HG02763 (cell line): ENCODE measurements at regions not wholly inside any gene's neighbourhood (a gene's known extent, or its start where the extent isn't known, plus 50 kb on each side); places are given as distances from the start of the nearest gene placed in this dataset.

ENCODE experiments used
- ATAC-seq: cut with Tn5 transposase; IDR thresholded peaks from one replicate; pipeline ENCODE4 v1.9.1; 2021; ENCODE audit warnings: mild to moderate bottlenecking, moderate library complexity; ENCODE audit not compliant: unreplicated experiment

DNA sequence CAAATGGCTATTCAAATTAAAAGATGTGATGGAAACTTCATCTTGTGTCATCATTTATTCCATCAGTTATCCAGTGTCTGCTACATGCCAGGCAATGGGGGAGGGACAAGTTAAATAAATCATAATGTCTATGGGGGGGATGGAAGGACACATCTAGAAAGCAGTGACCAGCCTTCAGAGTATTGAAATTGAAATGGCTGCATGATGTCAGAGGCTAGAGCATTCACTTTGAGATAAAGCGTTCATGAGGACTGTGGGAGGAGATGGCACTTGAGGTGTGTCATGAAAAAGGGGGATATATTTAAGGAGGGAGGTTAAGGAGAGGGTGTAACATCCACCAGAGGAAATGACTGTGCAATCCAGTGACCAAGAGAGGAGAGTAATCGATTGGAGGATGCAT is 50.6 kb downstream of the SLIT2 start:
- no peak for ATAC-seq

DNA sequence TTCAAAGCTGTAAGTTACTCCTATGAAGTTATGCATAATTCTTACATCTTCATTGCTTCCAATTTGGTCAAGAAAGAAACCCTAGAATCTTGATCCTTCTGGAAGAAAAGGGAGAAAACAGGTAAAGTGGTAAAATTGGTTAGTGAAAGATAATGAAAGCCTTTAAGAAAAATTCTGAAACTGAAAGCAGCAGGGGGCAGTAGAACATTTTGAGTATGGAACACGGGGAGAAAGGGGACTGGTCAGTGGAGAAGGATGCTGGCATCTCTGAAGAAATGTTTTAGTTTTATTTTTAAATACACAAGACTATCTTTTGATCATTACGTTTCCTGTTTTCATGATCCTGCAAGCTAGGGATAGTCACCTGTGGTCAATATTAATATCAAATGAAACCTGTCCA is 54.3 kb downstream of the SLIT2 start:
- no peak for ATAC-seq

DNA sequence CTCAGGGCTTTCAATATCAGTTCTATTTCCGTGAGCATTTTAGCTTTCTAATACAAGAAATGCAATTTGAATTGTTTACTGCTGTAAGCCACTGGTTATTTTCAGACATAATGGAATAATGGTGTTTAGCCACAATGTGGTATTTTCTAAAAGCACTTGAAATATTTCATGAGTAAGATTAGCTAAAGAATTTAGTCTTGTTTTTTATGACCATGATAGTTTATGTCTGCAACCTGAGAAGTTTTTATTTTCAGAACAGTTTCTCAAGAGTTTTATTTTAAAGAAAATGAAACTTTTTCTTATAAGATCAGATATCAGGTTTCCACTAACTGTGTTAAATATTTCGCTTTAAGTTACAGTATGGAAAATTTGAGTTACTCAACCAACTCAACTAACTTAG is 60.2 kb downstream of the SLIT2 start:
- no peak for ATAC-seq

DNA sequence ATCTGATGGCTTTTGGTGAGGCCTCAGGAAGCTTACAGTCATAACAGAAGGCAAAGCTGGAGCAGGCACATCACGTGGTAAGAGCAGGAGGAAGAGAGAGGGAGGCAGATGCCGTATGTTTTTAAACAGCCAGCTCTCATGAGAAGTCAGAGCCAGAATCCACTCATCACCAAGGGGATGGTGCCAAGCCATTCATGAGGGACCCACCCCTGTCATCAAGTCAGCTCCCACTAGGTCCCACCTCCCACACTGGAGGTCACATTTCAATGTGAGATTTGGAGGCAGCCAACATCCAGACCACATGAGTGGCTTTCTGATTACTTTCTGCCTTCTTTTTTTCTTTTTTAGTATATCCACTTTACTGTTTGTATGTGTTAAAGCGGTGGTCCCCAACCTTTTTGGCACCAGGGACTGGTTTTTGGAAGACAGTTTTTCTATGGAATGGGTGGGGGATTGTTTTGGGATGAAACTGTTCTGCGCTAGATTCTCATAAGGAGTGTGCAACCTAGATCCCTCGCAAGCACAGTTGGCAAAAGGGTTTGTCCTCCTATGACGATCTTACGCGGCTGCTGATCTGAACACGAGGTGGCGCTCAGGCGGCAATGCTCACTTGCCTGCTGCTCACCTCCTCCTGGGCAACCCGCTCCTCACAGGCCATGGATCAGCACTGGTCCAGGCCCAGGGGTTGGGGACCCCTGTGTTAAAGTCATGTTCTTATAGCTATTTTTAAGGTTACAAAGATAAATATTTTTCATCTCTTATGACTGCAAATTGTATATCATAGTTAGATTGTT is 61.7 kb downstream of the SLIT2 start:
- ATAC-seq, result peak; percentile 61

DNA sequence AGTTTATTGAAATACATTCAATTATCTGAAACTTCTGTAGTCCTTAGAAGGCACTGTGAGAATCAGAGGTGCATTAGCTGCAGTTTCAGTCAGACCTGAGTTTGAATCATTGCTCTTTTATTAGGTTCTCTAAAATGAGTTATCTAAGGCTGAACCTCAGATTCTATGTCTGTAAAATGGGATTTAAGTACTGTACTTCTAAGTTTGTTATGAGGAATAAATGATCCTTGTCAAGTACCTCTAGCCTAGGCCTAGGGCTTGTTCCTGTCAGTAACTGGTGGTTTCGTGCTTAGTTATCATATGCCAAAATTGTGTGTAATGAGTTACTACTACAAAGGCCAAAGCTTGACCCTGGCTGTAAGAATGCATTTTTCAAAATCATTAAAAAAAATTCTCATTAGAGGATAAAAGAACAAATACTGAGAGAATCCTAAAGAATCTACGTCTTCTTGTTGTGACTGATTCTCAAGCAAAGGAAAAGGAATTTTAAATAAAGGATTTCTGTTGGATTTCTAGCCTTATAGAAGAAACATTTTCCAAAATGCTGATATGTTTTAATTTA is 65.8 kb downstream of the SLIT2 start:
- ATAC-seq, result no peak

DNA sequence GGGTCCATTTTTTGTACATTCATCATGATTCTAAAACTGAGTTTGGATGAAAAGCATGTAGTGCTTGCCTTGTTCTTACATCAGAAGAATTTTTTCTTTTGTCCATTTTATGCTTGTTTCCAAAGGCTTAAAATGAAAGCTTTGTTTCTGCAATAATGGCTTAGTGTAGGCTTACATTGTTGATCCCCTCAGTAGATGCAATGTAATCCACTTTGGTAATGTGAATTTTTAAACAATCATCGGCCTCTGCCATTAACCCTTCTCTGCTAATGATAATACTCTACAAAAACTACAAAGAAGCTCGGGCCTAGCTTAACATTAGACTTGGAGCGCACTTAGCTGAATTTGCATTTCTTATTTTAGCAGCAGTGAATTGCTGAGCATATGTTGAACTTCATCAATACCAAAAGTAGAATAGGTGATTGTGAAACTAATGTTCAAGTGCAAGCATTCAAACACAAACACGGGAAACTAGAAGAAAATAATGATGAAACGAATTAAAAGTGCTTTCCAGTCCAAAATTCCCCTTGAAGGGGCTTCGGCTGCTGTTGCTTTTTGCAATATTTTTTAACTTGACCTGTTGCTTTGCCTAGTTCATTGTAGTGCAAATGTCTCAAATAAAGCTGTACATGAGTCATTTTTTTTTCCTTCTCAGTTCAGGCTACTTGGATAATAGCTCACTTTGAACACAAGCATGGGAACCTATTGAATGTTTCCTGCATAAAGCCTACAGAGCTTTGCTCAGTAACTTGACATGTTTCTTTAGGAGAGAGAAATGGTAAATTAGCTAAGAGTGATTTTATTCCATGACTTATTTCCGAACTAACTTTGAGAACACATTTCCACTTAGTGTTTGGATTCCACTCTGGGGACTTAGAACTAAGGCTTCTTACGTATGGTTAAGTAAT is 66.5 kb downstream of the SLIT2 start:
- no peak for ATAC-seq

DNA sequence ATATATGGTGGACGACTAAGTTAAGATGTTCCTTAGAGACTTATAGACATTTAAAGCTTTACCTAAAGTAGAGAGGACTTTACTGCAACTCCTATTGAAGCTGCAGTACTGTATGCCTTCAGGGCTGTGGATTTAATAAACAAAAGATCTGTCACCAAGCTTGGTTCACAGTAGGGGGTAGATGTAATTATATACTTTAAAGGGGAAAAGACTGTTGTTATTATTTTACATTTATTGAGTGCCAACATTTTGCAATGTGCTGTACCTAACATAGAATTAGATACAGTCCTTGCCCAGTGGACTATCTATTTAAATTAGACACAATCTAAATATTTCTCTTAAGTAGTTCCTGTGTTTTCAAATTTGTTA is 67.2 kb downstream of the SLIT2 start:
- no peak for ATAC-seq

DNA sequence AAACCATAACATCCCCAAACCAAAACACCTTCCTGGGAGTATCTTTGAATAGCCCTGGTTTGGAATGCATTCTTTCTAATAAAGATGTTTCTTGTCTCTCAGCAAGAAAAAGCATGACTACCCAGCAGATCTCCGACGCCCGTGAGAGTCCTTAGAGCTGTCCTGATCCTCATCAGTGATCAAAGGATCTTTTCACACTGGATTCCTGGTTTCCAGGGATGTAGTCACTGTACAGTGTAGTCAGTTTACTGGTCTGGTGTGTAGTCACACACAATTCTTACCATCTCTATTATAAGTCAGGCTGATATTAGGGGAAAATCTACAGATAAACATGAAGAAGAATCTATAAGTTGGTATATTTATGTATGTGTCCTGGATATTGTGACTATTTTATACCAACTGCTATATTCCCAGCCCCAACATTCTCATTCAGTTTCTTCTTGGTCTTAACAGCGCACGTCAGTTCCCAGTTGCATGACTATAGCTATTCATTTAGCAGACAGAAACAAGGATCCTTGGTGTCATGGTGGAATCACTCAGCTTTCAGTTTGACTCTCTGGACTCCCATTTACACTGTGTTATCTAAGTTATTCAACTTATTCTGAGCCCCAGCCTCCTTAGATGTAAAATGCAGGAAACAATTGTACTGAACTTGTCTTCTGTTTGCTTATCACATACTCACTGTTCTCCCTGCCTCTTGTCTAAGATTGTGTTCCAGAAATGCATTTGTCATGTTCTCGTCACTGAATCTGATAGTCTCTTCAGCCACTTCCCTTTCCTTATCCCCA is 68.3 kb downstream of the SLIT2 start:
- ATAC-seq, result no peak

DNA sequence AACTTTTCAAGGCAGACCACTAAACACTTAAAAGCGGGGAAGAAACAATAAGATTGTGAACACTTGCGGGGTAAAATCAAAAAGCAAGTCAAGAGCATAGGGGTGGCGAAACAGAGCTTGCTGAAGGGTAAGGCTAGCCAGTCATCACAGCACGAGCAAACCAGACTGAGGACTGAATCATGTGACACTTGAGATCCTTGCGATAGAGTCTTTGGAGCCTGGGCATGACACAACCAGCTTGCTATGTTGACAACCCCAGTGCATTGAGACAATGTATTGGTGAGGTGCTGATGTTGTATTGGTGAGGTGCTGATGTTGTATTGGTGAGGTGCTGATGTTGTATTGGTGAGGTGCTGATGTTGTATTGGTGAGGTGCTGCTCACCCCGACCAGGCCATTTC is 72.3 kb downstream of the SLIT2 start:
- ATAC-seq, result no peak

DNA sequence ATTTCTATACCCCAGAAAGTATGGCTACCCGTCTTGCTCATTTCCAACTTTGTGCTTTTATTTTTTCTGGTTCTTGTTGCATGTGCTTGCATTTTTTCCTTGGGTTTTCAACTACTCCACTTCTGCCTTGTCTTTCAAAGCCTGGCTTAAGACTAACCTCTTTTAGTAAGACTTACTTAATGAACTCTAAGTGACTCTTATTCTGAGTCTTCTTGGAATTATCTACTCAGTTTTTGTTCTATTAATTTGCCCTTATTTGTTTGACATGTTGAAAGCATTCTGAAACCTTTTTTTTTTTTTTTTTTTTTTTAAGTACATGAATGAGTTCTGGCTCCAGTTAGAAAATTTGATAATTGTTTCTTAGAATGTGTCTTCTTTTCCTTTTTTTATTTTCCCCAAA is 74.8 kb downstream of the SLIT2 start:
- no peak for ATAC-seq

DNA sequence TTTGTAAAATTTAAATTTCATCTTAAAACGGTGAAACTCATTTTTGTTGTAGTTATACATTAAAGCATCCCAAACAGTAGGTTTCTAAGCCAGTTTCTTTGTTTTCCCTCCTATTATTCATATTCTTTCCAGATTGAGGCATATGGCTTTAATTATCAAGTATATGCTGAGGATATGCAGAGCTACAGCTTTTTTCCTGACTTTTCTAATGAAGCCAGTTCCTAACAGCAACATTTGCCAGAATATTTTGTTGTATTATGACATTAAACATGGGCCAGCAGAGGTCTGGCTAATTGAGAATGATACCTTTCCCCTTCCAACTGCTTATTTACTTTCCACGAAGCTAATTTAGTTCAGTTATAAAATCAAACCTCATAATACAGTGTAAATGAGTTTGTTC is 75.3 kb downstream of the SLIT2 start:
- ATAC-seq, result no peak

DNA sequence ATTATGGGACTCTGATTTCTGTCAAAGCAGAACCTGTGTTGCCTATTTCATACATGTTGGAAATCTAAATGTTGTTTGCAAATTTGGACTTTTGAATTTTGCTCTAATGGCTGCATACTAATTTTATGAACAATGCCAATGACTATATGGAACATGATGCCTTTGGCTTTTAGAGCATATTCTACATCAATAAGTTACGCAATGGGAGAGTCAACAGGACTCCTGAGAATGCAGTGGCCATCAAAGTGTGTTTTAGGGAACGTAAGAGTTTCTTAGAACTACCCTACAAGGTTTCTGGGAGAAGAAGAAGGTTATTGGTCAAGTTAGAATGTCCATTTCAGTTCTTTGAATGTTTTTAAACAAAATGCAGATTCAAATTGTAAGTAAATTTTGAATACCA is 76.1 kb downstream of the SLIT2 start:
- ATAC-seq, result no peak

DNA sequence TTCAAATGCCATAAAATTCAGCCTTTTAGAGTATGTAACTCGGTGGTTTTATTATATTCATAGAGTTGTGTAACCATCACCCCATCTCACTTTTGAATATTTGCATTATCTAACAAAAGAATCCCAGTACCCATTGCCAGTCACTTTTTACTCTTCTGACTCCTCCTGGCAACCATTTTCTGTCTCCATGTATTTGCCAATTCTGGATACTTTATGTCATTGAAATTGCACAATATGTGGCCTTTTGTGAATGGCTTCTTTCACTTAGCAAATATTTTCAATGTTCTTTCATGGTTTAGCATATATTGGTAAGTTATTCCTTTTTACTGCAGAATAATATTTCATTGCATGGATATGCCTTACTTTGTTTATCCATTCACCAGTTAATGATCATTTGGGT is 79.9 kb downstream of the SLIT2 start:
- ATAC-seq, result no peak

DNA sequence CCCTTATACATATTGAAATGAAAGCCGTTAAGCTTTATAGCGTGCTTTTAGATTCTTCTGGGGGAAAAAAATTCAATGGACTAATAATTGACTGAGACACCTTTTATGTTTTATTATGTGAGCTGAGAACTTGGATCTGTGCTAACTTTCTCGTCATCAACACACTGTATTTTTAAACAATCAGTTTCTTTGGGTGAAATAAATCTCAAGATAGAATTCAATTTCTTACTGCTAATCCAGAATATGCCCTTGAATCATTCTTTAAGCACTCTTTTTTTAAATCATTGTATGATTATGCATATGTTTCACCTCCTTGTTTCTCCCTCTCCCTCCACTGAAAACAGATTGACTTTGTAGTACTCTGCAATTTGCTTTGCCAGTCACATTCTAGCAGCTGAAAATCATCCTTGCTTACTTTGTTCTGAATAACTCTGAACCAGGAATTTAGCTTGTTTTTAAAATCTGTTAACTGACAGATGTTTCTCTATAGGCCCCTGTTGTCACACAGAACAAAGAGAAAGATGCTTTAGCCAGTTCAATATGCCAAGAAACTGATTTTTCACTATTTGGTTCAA is 81.5 kb downstream of the SLIT2 start:
- ATAC-seq, result no peak

DNA sequence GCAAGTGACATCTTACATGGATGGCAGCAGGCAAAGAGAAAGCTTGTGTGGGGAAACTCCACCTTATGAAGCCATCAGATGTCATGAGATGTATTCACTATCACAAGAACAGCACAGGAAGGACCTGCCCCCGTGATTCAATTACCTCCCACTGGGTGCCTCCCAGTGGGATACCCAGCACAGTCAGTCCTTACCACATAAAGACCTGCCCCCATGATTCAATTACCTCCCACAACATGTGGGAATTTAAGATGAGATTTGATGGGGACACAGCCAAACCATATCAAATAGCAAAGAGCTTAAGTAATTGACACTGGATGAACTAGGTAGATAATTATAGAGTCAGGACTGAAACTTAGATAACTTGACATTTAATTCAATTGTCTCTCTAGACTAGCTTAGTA is 85.6 kb downstream of the SLIT2 start:
- ATAC-seq, result no peak

DNA sequence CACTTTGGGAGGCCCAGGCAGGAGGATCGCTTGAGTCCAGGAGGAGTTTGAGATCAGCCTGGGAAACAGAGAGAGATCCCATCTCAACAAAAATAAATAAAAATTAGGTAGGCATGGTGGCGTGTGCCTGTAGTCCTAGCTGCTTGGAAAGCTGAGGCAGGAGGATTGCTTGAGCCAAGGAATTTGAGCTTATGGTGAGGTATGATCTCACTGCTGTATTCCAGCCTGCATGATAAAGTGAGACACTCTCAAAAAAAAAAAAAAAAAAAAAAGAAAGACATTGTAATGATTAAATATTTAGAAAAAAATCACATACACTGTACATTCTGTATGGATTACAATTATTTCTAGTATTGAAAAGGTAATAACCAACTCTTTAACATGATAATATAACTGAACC is 87.1 kb downstream of the SLIT2 start:
- ATAC-seq, result no peak

DNA sequence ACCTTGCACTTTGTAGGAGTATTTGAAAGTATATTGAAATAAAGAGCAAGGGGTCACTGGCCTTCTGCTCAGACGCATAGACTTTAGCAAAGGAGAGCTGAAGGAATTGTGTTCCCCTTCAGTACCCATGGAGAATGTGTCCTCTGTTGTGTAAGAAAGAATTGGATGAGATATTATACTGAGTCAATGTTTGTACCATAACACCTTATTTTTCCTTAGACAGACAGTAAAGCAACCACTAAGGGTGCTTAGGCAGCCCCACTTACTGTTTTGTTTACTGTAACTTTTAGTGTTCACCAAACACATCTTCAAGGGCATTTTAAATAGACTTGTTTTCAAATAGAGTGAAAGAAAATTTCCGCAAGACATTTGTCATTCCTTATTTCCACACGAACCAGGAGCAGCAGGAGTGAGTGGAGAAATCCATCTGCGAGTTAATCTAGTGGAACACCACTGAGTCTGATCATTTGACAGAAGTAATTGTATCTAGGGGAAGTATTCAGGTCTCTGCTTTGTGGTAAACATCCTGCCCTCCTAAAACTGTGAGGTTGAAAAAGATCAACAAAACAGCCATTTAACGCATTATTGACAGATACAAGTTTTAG is 89.5 kb downstream of the SLIT2 start:
- no peak for ATAC-seq

DNA sequence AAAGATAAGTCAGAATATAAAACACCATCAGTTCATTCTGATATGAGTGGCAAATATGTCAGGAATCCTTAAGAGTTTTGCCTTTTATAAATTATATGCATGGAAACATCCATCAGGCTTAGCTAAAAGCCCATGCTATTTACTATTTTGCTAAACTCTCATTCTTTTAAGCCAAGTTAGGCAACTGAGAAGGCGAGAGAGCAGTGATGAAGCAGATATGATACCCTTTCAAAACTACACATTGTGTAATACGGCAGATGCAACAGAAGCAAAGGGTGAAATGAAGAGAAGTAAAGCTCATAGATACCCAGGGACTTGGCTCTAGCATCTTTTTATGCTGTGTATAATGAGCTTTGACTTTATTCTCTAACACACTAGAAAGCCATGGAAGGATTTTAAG is 95.8 kb downstream of the SLIT2 start:
- no peak for ATAC-seq

DNA sequence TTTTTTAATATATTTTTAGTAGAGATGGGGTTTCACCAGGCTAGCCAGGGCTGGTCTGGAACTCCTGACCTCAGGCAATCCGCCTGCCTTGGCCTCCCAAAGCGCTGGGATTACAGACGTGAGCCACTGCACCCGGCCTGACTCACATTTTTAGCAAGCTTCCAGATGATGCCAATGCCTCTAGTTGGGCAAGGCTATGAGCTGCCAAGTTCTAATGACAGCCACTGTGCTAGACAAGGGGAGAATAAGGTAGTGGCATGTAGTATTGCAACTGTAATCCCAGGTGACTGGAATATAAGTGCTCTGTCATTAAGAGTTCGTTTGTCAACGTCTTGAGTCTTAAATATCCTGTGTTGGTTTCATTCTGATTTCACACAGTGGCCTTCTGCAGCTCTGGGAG is 96.7 kb downstream of the SLIT2 start:
- no peak for ATAC-seq

DNA sequence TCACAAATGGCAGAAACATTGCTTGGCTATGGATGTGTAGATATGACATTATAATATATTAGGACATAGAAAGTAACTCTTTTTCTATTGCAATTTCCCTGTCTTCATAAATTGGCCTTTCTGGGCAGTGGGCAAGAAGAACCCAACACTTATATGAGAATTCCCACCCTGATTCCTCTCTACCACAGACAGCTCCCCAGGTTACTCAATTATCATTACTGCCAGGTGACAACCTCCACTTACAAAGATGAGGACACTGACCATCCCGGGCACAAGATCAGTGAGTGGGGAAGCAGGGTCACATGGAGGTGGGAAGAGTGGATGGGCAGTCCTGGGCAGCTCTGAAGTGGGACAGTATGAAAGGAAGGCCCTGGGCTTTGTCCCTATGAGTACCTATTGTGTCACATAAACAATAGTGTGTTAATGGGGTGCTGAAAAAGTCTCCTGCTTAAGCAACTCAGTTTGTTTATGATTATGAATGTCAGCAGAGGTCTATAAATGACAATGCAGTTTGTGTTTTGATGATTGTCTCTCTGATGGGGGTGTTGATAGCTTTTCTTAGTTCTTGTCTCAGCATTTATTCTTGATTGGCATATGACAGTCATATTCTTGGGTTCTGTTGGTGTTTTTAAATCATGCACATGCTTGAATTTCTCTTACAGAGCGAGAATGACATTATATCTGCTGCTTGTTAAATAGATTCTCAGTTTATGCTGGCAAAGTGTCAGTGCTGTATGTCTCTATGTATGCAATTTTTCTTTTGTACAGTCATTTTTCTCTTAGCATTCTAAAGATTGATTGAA is 99.9 kb downstream of the SLIT2 start:
- no peak for ATAC-seq
